ENCODE measurements at regions not wholly inside any gene's neighbourhood (a gene's known extent, or its start where the extent isn't known, plus 50 kb on each side); places are given as distances from the start of the nearest gene placed in this dataset.
"Not testable (repeated sequence)": the region's sequence is repeated elsewhere in the genome, so short reads cannot be mapped to it uniquely, and the experiment has no call there.

- DNase-seq, result no peak
Observed at GRCh38 chrX:40406330-40406859, 174.4 kb upstream of the ATP6AP2 start.

- no peak for DNase-seq
Observed at GRCh38 chrX:40405399-40405798, 175.4 kb upstream of the ATP6AP2 start.

GRCh38 chrX:40403757-40404156, 177.0 kb upstream of the ATP6AP2 start:
- DNase-seq, result no peak

- no peak for DNase-seq
Observed at GRCh38 chrX:40402831-40403533, 177.8 kb upstream of the ATP6AP2 start.

- no peak for DNase-seq
Observed at GRCh38 chrX:40395102-40395501, 185.7 kb upstream of the ATP6AP2 start.

GRCh38 chrX:40394302-40394701, 186.5 kb upstream of the ATP6AP2 start:
- DNase-seq, result no peak

GRCh38 chrX:40392599-40392998, 188.2 kb upstream of the ATP6AP2 start:
- no peak for DNase-seq

GRCh38 chrX:40391662-40392061, 189.1 kb upstream of the ATP6AP2 start:
- no peak for DNase-seq

- DNase-seq, result no peak
Observed at GRCh38 chrX:40389555-40389954, 191.2 kb upstream of the ATP6AP2 start.

- no peak for DNase-seq
Observed at GRCh38 chrX:40388441-40388840, 192.3 kb upstream of the ATP6AP2 start.

GRCh38 chrX:40387869-40388268, 192.9 kb upstream of the ATP6AP2 start:
- not testable (repeated sequence) for DNase-seq

- not testable (repeated sequence) for DNase-seq
Observed at GRCh38 chrX:40387311-40387710, 193.5 kb upstream of the ATP6AP2 start.

GRCh38 chrX:40385682-40386081, 195.1 kb upstream of the ATP6AP2 start:
- DNase-seq, result no peak

- no peak for DNase-seq
Observed at GRCh38 chrX:40385256-40385655, 195.5 kb upstream of the ATP6AP2 start.

GRCh38 chrX:40383969-40384368, 196.8 kb upstream of the ATP6AP2 start:
- DNase-seq, result no peak

GRCh38 chrX:40383360-40383759, 197.4 kb upstream of the ATP6AP2 start:
- peak; percentile 4 for DNase-seq

- no peak for DNase-seq
Observed at GRCh38 chrX:40380655-40381488, 199.9 kb upstream of the ATP6AP2 start.

- DNase-seq, result no peak
Observed at GRCh38 chrX:40377684-40378083, 203.1 kb upstream of the ATP6AP2 start.

- no peak for DNase-seq
Observed at GRCh38 chrX:40374486-40374885, 206.3 kb upstream of the ATP6AP2 start.

GRCh38 chrX:40373641-40374040, 207.1 kb upstream of the ATP6AP2 start:
- DNase-seq, result no peak

GRCh38 chrX:40373025-40373424, 207.7 kb upstream of the ATP6AP2 start:
- DNase-seq, result no peak

GRCh38 chrX:40371376-40371775, 209.4 kb upstream of the ATP6AP2 start:
- no peak for DNase-seq

GRCh38 chrX:40368611-40369061, 212.1 kb upstream of the ATP6AP2 start:
- DNase-seq, result no peak

GRCh38 chrX:40366661-40367060, 214.1 kb upstream of the ATP6AP2 start:
- DNase-seq, result no peak
